HG03558 (cell line): ENCODE measurements at regions not wholly inside any gene's neighbourhood (a gene's known extent, or its start where the extent isn't known, plus 50 kb on each side); places are given as distances from the start of the nearest gene placed in this dataset.
"Not testable (repeated sequence)": the region's sequence is repeated elsewhere in the genome, so short reads cannot be mapped to it uniquely, and the experiment has no call there.

Experiments
- ATAC-seq: cut with Tn5 transposase; IDR thresholded peaks from one replicate; pipeline ENCODE4 v1.9.1; 2021; ENCODE audit warnings: moderate number of reproducible peaks; ENCODE audit not compliant: unreplicated experiment; ENCODE audit errors: extremely low read depth

GRCh38 chr6:95847061-95847460 is 168.7 kb upstream of the FUT9 start:
- no peak for ATAC-seq

GRCh38 chr6:95848717-95849116 is 167.1 kb upstream of the FUT9 start:
- no peak for ATAC-seq

- ATAC-seq, result no peak
Measured at GRCh38 chr6:95856876-95857364, 158.9 kb upstream of the FUT9 start.

- ATAC-seq, result no peak
Measured at GRCh38 chr6:95865857-95866256, 149.9 kb upstream of the FUT9 start.

GRCh38 chr6:95866732-95867131 is 149.0 kb upstream of the FUT9 start:
- ATAC-seq, result no peak

GRCh38 chr6:95867205-95867604 is 148.6 kb upstream of the FUT9 start:
- no peak for ATAC-seq

GRCh38 chr6:95877480-95877879 is 138.3 kb upstream of the FUT9 start:
- no peak for ATAC-seq

- no peak for ATAC-seq
Measured at GRCh38 chr6:95879856-95880255, 135.9 kb upstream of the FUT9 start.

GRCh38 chr6:95882371-95882770 is 133.4 kb upstream of the FUT9 start:
- no peak for ATAC-seq

- ATAC-seq, result not testable (repeated sequence)
Measured at GRCh38 chr6:95888711-95889110, 127.1 kb upstream of the FUT9 start.

- no peak for ATAC-seq
Measured at GRCh38 chr6:95905132-95905531, 110.6 kb upstream of the FUT9 start.

- ATAC-seq, result no peak
Measured at GRCh38 chr6:95917034-95917433, 98.7 kb upstream of the FUT9 start.

GRCh38 chr6:95923518-95923917 is 92.3 kb upstream of the FUT9 start:
- no peak for ATAC-seq

- no peak for ATAC-seq
Measured at GRCh38 chr6:95935736-95936135, 80.0 kb upstream of the FUT9 start.

- no peak for ATAC-seq
Measured at GRCh38 chr6:95946906-95947305, 68.9 kb upstream of the FUT9 start.

GRCh38 chr6:95948324-95948723 is 67.5 kb upstream of the FUT9 start:
- no peak for ATAC-seq

GRCh38 chr6:95949985-95950384 is 65.8 kb upstream of the FUT9 start:
- ATAC-seq, result no peak

- ATAC-seq, result no peak
Measured at GRCh38 chr6:95958686-95959085, 57.1 kb upstream of the FUT9 start.

- ATAC-seq, result no peak
Measured at GRCh38 chr6:95959261-95959660, 56.5 kb upstream of the FUT9 start.
